ENCODE measurements at regions not wholly inside any gene's neighbourhood (a gene's known extent, or its start where the extent isn't known, plus 50 kb on each side); places are given as distances from the start of the nearest gene placed in this dataset.

- Histone ChIP-seq H3K4me1 (ENCODE audit: low read length) (no peaks in the 10 kb centered on the region), H3K9ac (ENCODE audit: low read length) (no peak overlapping the region)
Measured at GRCh38 chr15:96014939-96015338, 315.6 kb upstream of the NR2F2 start.

GRCh38 chr15:96019114-96019513 is 311.4 kb upstream of the NR2F2 start:
- no peaks in the 10 kb centered on the region for H3K36me3 ChIP-seq (replicated peaks; ENCODE audit: low read depth, low read length)
- H2AFZ ChIP-seq (ENCODE audit: low read depth, low read length): no peak overlapping the region
- H3K4me3 ChIP-seq (ENCODE audit: low read length): no peak overlapping the region
- H3K4me2 ChIP-seq (ENCODE audit: low read length): no peak overlapping the region
- H3K27me3 ChIP-seq (ENCODE audit: low read depth, low read length): peaks cover 7% of the 10 kb centered on the region
- no peaks in the 10 kb centered on the region for H3K79me2 ChIP-seq (ENCODE audit: low read length)
- TF ChIP-seq EZH2phosphoT487 (IDR thresholded peaks at IDR 0.05; ENCODE audit: low read depth) (no peak), CTCF (IDR thresholded peaks at IDR 0.05; ENCODE audit: low read depth, low read length) (no peak)
- no peak overlapping the region for H3K9ac ChIP-seq (ENCODE audit: low read length)
- H3K9me3 ChIP-seq (ENCODE audit: insufficient read depth, low read length): no peaks in the 10 kb centered on the region
- no peak overlapping the region for H3K27ac ChIP-seq (ENCODE audit: low read length)
- H4K20me1 ChIP-seq (ENCODE audit: insufficient read depth, low read length): no peaks in the 10 kb centered on the region
- no peaks in the 10 kb centered on the region for H3K4me1 ChIP-seq (ENCODE audit: low read length)

More at GRCh38 chr15:96014939-96015338, 315.6 kb upstream of the NR2F2 start:
- Histone ChIP-seq H3K27ac (ENCODE audit: low read length) (no peak overlapping the region), H3K36me3 (replicated peaks; ENCODE audit: low read depth, low read length) (no peaks in the 10 kb centered on the region), H4K20me1 (ENCODE audit: insufficient read depth, low read length) (no peaks in the 10 kb centered on the region), H3K4me2 (ENCODE audit: low read length) (no peak overlapping the region), H3K9me3 (ENCODE audit: insufficient read depth, low read length) (no peaks in the 10 kb centered on the region), H3K79me2 (ENCODE audit: low read length) (no peaks in the 10 kb centered on the region), H3K27me3 (ENCODE audit: low read depth, low read length) (peaks cover 4% of the 10 kb centered on the region; the same call in 1 of the 2 replicates), H3K4me3 (ENCODE audit: low read length) (no peak overlapping the region), H2AFZ (ENCODE audit: low read depth, low read length) (no peak overlapping the region)
- TF ChIP-seq CTCF (IDR thresholded peaks at IDR 0.05; ENCODE audit: low read depth, low read length): no peak
- TF ChIP-seq EZH2phosphoT487 (IDR thresholded peaks at IDR 0.05; ENCODE audit: low read depth): no peak

- Histone ChIP-seq H3K4me1 (ENCODE audit: low read length) (no peaks in the 10 kb centered on the region), H2AFZ (ENCODE audit: low read depth, low read length) (no peak overlapping the region), H3K27me3 (ENCODE audit: low read depth, low read length) (peaks cover 7% of the 10 kb centered on the region), H3K27ac (ENCODE audit: low read length) (no peak overlapping the region), H3K9ac (ENCODE audit: low read length) (no peak overlapping the region), H3K9me3 (ENCODE audit: insufficient read depth, low read length) (no peaks in the 10 kb centered on the region), H3K4me2 (ENCODE audit: low read length) (no peak overlapping the region), H3K4me3 (ENCODE audit: low read length) (no peak overlapping the region), H4K20me1 (ENCODE audit: insufficient read depth, low read length) (no peaks in the 10 kb centered on the region), H3K79me2 (ENCODE audit: low read length) (no peaks in the 10 kb centered on the region), H3K36me3 (replicated peaks; ENCODE audit: low read depth, low read length) (no peaks in the 10 kb centered on the region)
- TF ChIP-seq CTCF (IDR thresholded peaks at IDR 0.05; ENCODE audit: low read depth, low read length): no peak
- no peak for TF ChIP-seq EZH2phosphoT487 (IDR thresholded peaks at IDR 0.05; ENCODE audit: low read depth)
Measured at GRCh38 chr15:96020133-96020532, 310.4 kb upstream of the NR2F2 start.

- Histone ChIP-seq H3K4me2 (ENCODE audit: low read length) (no peak overlapping the region), H3K4me1 (ENCODE audit: low read length) (no peaks in the 10 kb centered on the region), H2AFZ (ENCODE audit: low read depth, low read length) (no peak overlapping the region), H3K27me3 (ENCODE audit: low read depth, low read length) (peaks cover 4% of the 10 kb centered on the region; the same call in 1 of the 2 replicates), H3K27ac (ENCODE audit: low read length) (no peak overlapping the region), H4K20me1 (ENCODE audit: insufficient read depth, low read length) (no peaks in the 10 kb centered on the region), H3K79me2 (ENCODE audit: low read length) (no peaks in the 10 kb centered on the region), H3K36me3 (replicated peaks; ENCODE audit: low read depth, low read length) (no peaks in the 10 kb centered on the region), H3K9ac (ENCODE audit: low read length) (no peak overlapping the region), H3K9me3 (ENCODE audit: insufficient read depth, low read length) (no peaks in the 10 kb centered on the region), H3K4me3 (ENCODE audit: low read length) (no peak overlapping the region)
- no peak for TF ChIP-seq CTCF (IDR thresholded peaks at IDR 0.05; ENCODE audit: low read depth, low read length)
- TF ChIP-seq EZH2phosphoT487 (IDR thresholded peaks at IDR 0.05; ENCODE audit: low read depth): no peak
Measured at GRCh38 chr15:96020797-96021196, 309.7 kb upstream of the NR2F2 start.

Data from OCI-LY3 (cell line).